Left ventricle myocardium inferior (tissue), 1 donor: ENCODE measurements at regions not wholly inside any gene's neighbourhood (a gene's known extent, or its start where the extent isn't known, plus 50 kb on each side); places are given as distances from the start of the nearest gene placed in this dataset.

Experiments used
- DNase-seq: peaks from one replicate; pipeline ENCODE4 v3.0.0-alpha.2; 2020
- H3K27ac ChIP-seq: fragments of 200-600 bp; replicated peaks from 2 replicates; pipeline ENCODE4 v1.8.0; 2021
- H3K27me3 ChIP-seq: fragments of 200-600 bp; 2 replicates; pipeline ENCODE4 v1.8.0; 2021; ENCODE audit warnings: low read depth
- H3K36me3 ChIP-seq: fragments of 200-600 bp; 2 replicates; pipeline ENCODE4 v1.8.0; 2021
- H3K4me1 ChIP-seq: fragments of 200-600 bp; 2 replicates; pipeline ENCODE4 v1.8.0; 2021
- H3K4me3 ChIP-seq: fragments of 200-600 bp; 2 replicates; pipeline ENCODE4 v1.8.0; 2021; ENCODE audit warnings: mild to moderate bottlenecking, moderate library complexity
- H3K9me3 ChIP-seq: fragments of 200-600 bp; replicated peaks from 2 replicates; pipeline ENCODE4 v1.8.0; 2021
- CTCF ChIP-seq: fragments of 200-600 bp; IDR thresholded peaks from 2 replicates; pipeline ENCODE4 v1.8.0; 2021; ENCODE audit warnings: antibody characterized with exemption, mild to moderate bottlenecking, borderline replicate concordance
- intact Hi-C: fragments of 100-400 bp; cut with micrococcal nuclease; formaldehyde crosslinking; loops from one replicate; pipeline ENCODE4 v1.11.0; 2022
- donor health status: DM: no; HTN: yes; CAD: no; lungs with severe emphysema.

- Histone ChIP-seq H3K27me3 (no peaks in the 10 kb centered on the region), H3K36me3 (no peaks in the 10 kb centered on the region), H3K27ac (no peak overlapping the region), H3K4me3 (no peak overlapping the region), H3K9me3 (no peaks in the 10 kb centered on the region), H3K4me1 (no peaks in the 10 kb centered on the region)
- no peak for DNase-seq
- no peak for TF ChIP-seq CTCF
- intact Hi-C loops, result no loop called here
Measured at GRCh38 chr4:20490734-20491133, 209.5 kb upstream of the PACRGL start.

- no peaks in the 10 kb centered on the region for H3K9me3 ChIP-seq
- H3K27ac ChIP-seq, result no peak overlapping the region
- H3K4me3 ChIP-seq, result no peak overlapping the region
- H3K27me3 ChIP-seq, result no peaks in the 10 kb centered on the region
- intact Hi-C loops, result no loop called here
- TF ChIP-seq CTCF, result no peak
- no peaks in the 10 kb centered on the region for H3K4me1 ChIP-seq
- H3K36me3 ChIP-seq, result no peaks in the 10 kb centered on the region
- DNase-seq, result no peak
Measured at GRCh38 chr4:20493761-20494353, 206.4 kb upstream of the PACRGL start.

- no peak overlapping the region for H3K27ac ChIP-seq
- no peaks in the 10 kb centered on the region for H3K4me1 ChIP-seq
- H3K27me3 ChIP-seq, result no peaks in the 10 kb centered on the region
- DNase-seq, result no peak
- intact Hi-C loops, result no loop called here
- no peaks in the 10 kb centered on the region for H3K9me3 ChIP-seq
- no peak for TF ChIP-seq CTCF
- H3K36me3 ChIP-seq, result no peaks in the 10 kb centered on the region
- no peak overlapping the region for H3K4me3 ChIP-seq
Measured at GRCh38 chr4:20496068-20496467, 204.2 kb upstream of the PACRGL start.

GRCh38 chr4:20504146-20504545 lies 196.1 kb upstream of the PACRGL start:
- no peak for TF ChIP-seq CTCF
- Histone ChIP-seq H3K4me1 (no peaks in the 10 kb centered on the region), H3K27ac (no peak overlapping the region), H3K36me3 (no peaks in the 10 kb centered on the region), H3K4me3 (no peak overlapping the region), H3K27me3 (no peaks in the 10 kb centered on the region), H3K9me3 (no peaks in the 10 kb centered on the region)
- intact Hi-C loops, result no loop called here
- DNase-seq, result no peak

DNA sequence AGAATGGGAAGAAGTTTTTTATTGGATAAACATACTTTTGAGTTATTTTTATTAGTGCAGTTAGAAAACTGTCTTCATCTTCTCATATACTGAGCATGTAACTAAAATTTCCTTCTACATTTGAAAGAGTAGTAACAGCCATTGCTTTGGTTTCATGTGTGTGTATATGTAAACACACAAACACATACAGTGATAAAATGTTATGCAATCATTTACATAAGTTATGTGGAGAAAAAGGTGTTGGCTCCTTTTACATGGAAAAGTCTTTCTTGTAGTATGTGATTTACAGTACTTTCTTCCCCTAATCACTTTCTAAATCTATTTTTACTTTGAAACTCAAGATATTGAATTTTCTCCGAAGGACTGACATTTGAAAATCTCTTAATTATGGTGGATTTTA lies 194.3 kb upstream of the PACRGL start:
- Histone ChIP-seq H3K27me3 (no peaks in the 10 kb centered on the region), H3K27ac (no peak overlapping the region), H3K4me1 (no peaks in the 10 kb centered on the region), H3K36me3 (no peaks in the 10 kb centered on the region), H3K4me3 (no peak overlapping the region), H3K9me3 (no peaks in the 10 kb centered on the region)
- TF ChIP-seq CTCF, result no peak
- intact Hi-C loops, result no loop called here
- no peak for DNase-seq
